IMR-90 (cell line): ENCODE measurements at regions not wholly inside any gene's neighbourhood (a gene's known extent, or its start where the extent isn't known, plus 50 kb on each side); places are given as distances from the start of the nearest gene placed in this dataset.

Source experiments
- ATAC-seq: fragments of 200-7000 bp; cut with Tn5 transposase; 2 replicates; pipeline ENCODE4 v1.9.1; 2020; ENCODE audit warnings: low read depth, mild to moderate bottlenecking, moderate library complexity
- BruUV-seq: library from RNA; stranded (reverse); fragments of 400-500 nt; replicated peaks from 2 replicates; lab custom pipeline; 2021; lab: Mats Ljungman, UMichigan
- CTCF ChIA-PET: fragments of 300-600 bp; formaldehyde crosslinking; extraction: SDS; loops from one replicate; lab custom pipeline; 2021; ENCODE audit warnings: antibody characterized with exemption; lab: Yijun Ruan, JAX
- POLR2A ChIA-PET: fragments of 300-600 bp; sonication (Branson Sonifier 250); formaldehyde crosslinking; loops from one replicate; lab custom pipeline; 2022; ENCODE audit warnings: antibody characterized with exemption; ENCODE audit not compliant: unreplicated experiment; lab: Charles Lee
- DNase-seq: peaks from one replicate; pipeline ENCODE4 v3.0.0; 2013
- H2AFZ ChIP-seq: replicated peaks from 2 replicates; pipeline ENCODE3; 2013; ENCODE audit warnings: low read length, mild to moderate bottlenecking; ENCODE audit not compliant: poor library complexity
- H2AK5ac ChIP-seq: 2 replicates; pipeline ENCODE4 v1.6.1; 2013; ENCODE audit warnings: low read depth, low read length, inconsistent platforms
- H2AK9ac ChIP-seq: replicated peaks from 2 replicates; pipeline ENCODE3; 2013; ENCODE audit warnings: mild to moderate bottlenecking, low read depth, low read length, moderate library complexity; ENCODE audit not compliant: poor library complexity
- H2BK120ac ChIP-seq: 2 replicates; pipeline ENCODE4 v1.6.1; 2013; ENCODE audit warnings: low read depth, low read length, inconsistent platforms
- H2BK15ac ChIP-seq: 3 replicates; pipeline ENCODE4 v1.6.1; 2013; ENCODE audit warnings: low read depth, low read length, inconsistent platforms
- H2BK20ac ChIP-seq: 2 replicates; pipeline ENCODE4 v1.6.1; 2013; ENCODE audit warnings: low read depth, mild to moderate bottlenecking, inconsistent platforms, low read length, moderate library complexity
- H2BK5ac ChIP-seq: 2 replicates; pipeline ENCODE4 v1.6.1; 2013; ENCODE audit warnings: mild to moderate bottlenecking, low read depth, low read length, inconsistent platforms; ENCODE audit not compliant: poor library complexity, severe bottlenecking
- H3K14ac ChIP-seq: replicated peaks from 2 replicates; pipeline ENCODE4 v1.6.1; 2013; ENCODE audit warnings: low read depth, low read length, inconsistent platforms
- H3K18ac ChIP-seq: 2 replicates; pipeline ENCODE4 v1.6.1; 2013; ENCODE audit warnings: low read depth, low read length, control low read depth
- H3K23ac ChIP-seq: 2 replicates; pipeline ENCODE4 v1.6.1; 2013; ENCODE audit warnings: low read depth, low read length, inconsistent platforms
- H3K27ac ChIP-seq: 2 replicates; pipeline ENCODE4 v1.5.1; 2013; ENCODE audit warnings: mild to moderate bottlenecking, control low read depth, low read length; ENCODE audit not compliant: insufficient read depth
- H3K27me3 ChIP-seq: 2 replicates; pipeline ENCODE4 v1.6.1; 2013; ENCODE audit warnings: low read length; ENCODE audit not compliant: control insufficient read depth, insufficient read depth
- H3K36me3 ChIP-seq: 2 replicates; pipeline ENCODE4 v1.6.1; 2013; ENCODE audit warnings: low read length, mixed read lengths; ENCODE audit not compliant: control insufficient read depth, insufficient read depth
- H3K4ac ChIP-seq: 2 replicates; pipeline ENCODE4 v1.6.1; 2013; ENCODE audit warnings: low read depth, low read length, inconsistent platforms
- H3K4me1 ChIP-seq: 2 replicates; pipeline ENCODE4 v1.6.1; 2013; ENCODE audit warnings: low read length, mixed read lengths; ENCODE audit not compliant: control insufficient read depth, insufficient read depth
- H3K4me2 ChIP-seq: 2 replicates; pipeline ENCODE4 v1.6.1; 2013; ENCODE audit warnings: low read depth, mild to moderate bottlenecking, control low read depth, low read length, moderate library complexity
- H3K4me3 ChIP-seq: 2 replicates; pipeline ENCODE4 v1.5.1; 2013; ENCODE audit warnings: low read depth, mild to moderate bottlenecking, control low read depth, low read length, moderate library complexity; ENCODE audit not compliant: insufficient read depth
- H3K56ac ChIP-seq: 2 replicates; pipeline ENCODE4 v1.6.1; 2013; ENCODE audit warnings: low read length, inconsistent platforms; ENCODE audit not compliant: insufficient read depth; ENCODE audit errors: extremely low read depth
- H3K79me1 ChIP-seq, 2 experiments: 2 replicates each; pipeline ENCODE4 v1.6.1; 2013; ENCODE audit warnings: low read length in 2 of 2, inconsistent platforms in 1 of 2, low read depth in 1 of 2
- H3K9ac ChIP-seq: 2 replicates; pipeline ENCODE4 v1.6.1; 2013; ENCODE audit warnings: low read depth, low read length, control low read depth
- H3K9me1 ChIP-seq: 2 replicates; pipeline ENCODE4 v1.6.1; 2013; ENCODE audit warnings: low read length, inconsistent platforms; ENCODE audit not compliant: insufficient read depth
- H3K9me3 ChIP-seq: 2 replicates; pipeline ENCODE4 v1.6.1; 2013; ENCODE audit warnings: low read length; ENCODE audit not compliant: control insufficient read depth, insufficient read depth
- H4K20me1 ChIP-seq: 2 replicates; pipeline ENCODE4 v1.6.1; 2013; ENCODE audit warnings: low read length, inconsistent platforms; ENCODE audit not compliant: insufficient read depth
- H4K5ac ChIP-seq: 2 replicates; pipeline ENCODE4 v1.6.1; 2013; ENCODE audit warnings: mild to moderate bottlenecking, low read depth, low read length, control low read depth
- H4K8ac ChIP-seq, 2 experiments: 2 replicates each; pipeline ENCODE4 v1.6.1; 2013; ENCODE audit warnings: low read depth in 2 of 2, low read length in 2 of 2, control low read depth in 1 of 2, inconsistent platforms in 1 of 2
- H4K91ac ChIP-seq: 2 replicates; pipeline ENCODE4 v1.6.1; 2013; ENCODE audit warnings: low read depth, low read length, inconsistent platforms; ENCODE audit not compliant: insufficient read depth
- BHLHE40 ChIP-seq: fragments of 150-350 bp; IDR thresholded peaks from 2 replicates; pipeline ENCODE4 v1.6.1; 2016; ENCODE audit warnings: mild to moderate bottlenecking, low read depth, low read length
- CEBPB ChIP-seq: IDR thresholded peaks from 2 replicates; pipeline ENCODE4 v1.6.1; 2012; ENCODE audit warnings: low read depth, low read length, improper control_type of control experiment
- CHD1 ChIP-seq: IDR thresholded peaks from 2 replicates; pipeline ENCODE4 v1.6.1; 2012; ENCODE audit warnings: low read depth, low read length, improper control_type of control experiment
- CTCF ChIP-seq: conservative IDR thresholded peaks from 2 replicates; pipeline ENCODE4 v1.5.1; 2012; ENCODE audit warnings: mild to moderate bottlenecking, low read depth, low read length, improper control_type of control experiment
- ELK1 ChIP-seq: fragments of 150-350 bp; IDR thresholded peaks from 2 replicates; pipeline ENCODE4 v1.6.1; 2016; ENCODE audit warnings: low read depth, mild to moderate bottlenecking, low read length, moderate library complexity, borderline replicate concordance
- FOS ChIP-seq: fragments of 150-350 bp; IDR thresholded peaks from 2 replicates; pipeline ENCODE4 v1.6.1; 2016; ENCODE audit warnings: low read depth, low read length
- MAFK ChIP-seq: IDR thresholded peaks from 2 replicates; pipeline ENCODE4 v1.6.1; 2012; ENCODE audit warnings: low read depth, low read length, improper control_type of control experiment
- MAZ ChIP-seq: IDR thresholded peaks from 2 replicates; pipeline ENCODE4 v1.6.1; 2012; ENCODE audit warnings: low read depth, mild to moderate bottlenecking, low read length, improper control_type of control experiment, moderate library complexity, borderline replicate concordance
- MXI1 ChIP-seq: IDR thresholded peaks from 2 replicates; pipeline ENCODE4 v1.6.1; 2012; ENCODE audit warnings: low read depth, mild to moderate bottlenecking, low read length, moderate library complexity, borderline replicate concordance
- NFE2L2 ChIP-seq: fragments of 150-350 bp; IDR thresholded peaks from 2 replicates; pipeline ENCODE4 v1.6.1; 2016; ENCODE audit warnings: low read depth, mild to moderate bottlenecking, low read length
- POLR2A ChIP-seq: IDR thresholded peaks from 2 replicates; pipeline ENCODE4 v1.6.1; 2012; ENCODE audit warnings: mild to moderate bottlenecking, low read depth, low read length
- RAD21 ChIP-seq: IDR thresholded peaks from 2 replicates; pipeline ENCODE4 v1.6.1; 2012; ENCODE audit warnings: low read length, improper control_type of control experiment
- RCOR1 ChIP-seq: IDR thresholded peaks from 2 replicates; pipeline ENCODE4 v1.6.1; 2012; ENCODE audit warnings: mild to moderate bottlenecking, low read length, improper control_type of control experiment; ENCODE audit not compliant: insufficient replicate concordance
- RFX5 ChIP-seq: IDR thresholded peaks from 2 replicates; pipeline ENCODE4 v1.8.0; 2012; ENCODE audit warnings: low read depth, mild to moderate bottlenecking, low read length, moderate library complexity
- SMC3 ChIP-seq: fragments of 150-350 bp; IDR thresholded peaks from 2 replicates; pipeline ENCODE4 v1.6.1; 2016; ENCODE audit warnings: low read depth, mild to moderate bottlenecking, antibody characterized with exemption, low read length, moderate library complexity
- USF2 ChIP-seq: fragments of 150-350 bp; IDR thresholded peaks from 2 replicates; pipeline ENCODE4 v1.6.1; 2017; ENCODE audit warnings: mild to moderate bottlenecking, antibody characterized with exemption, low read length, low read depth
- WGBS, 2 experiments: methylation state at CpG; one replicate each; pipeline versions ENCODE4 v1.1.5 to v1.1.7; 2013; ENCODE audit warnings: missing lambda C conversion rate in 2 of 2; ENCODE audit not compliant: insufficient read length in 1 of 2; ENCODE audit errors: extremely low coverage in 2 of 2; 5-methylcytosine and 5-hydroxymethylcytosine counted together
- dilution Hi-C: fragments of 300-500 bp; cut with HindIII; formaldehyde crosslinking; loops from one replicate; pipeline ENCODE4 v1.14.3; 2018; ENCODE audit warnings: low sequenced_read_pairs; ENCODE audit not compliant: unreplicated experiment
- in situ Hi-C: fragments of 300-500 bp; cut with MboI; formaldehyde crosslinking; loops from 3 replicates; pipeline ENCODE4 v1.14.3; 2019; ENCODE audit warnings: low sequenced_read_pairs, inconsistent platforms, mixed read lengths
- intact Hi-C: fragments of 100-400 bp; cut with micrococcal nuclease; formaldehyde crosslinking; loops from 2 replicates; pipeline ENCODE4 v1.10.0; 2022

DNA sequence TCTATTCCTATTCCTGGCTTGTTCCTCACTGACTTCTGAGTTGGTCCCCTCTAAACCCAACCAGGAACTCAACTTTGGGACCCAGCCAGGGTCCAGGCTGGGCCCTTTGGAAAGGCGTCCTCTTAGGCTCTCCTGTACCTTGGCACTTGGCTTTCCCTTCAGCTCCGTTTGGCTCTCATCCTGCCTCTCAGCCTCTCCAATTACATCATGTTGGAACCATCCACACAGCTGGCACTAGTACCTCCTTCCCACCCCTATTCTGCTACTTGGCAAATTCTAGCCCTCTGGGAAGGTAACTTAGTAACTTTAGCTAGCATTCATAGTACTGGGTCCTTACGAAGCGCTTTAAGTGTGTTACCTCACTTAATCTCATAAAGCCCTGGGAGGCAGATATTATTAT, 205.3 kb upstream of the HABP2 start:
- Histone ChIP-seq H3K4ac (no peak overlapping the region), H3K36me3 (no peaks in the 10 kb centered on the region), H3K9me3 (no peaks in the 10 kb centered on the region), H4K20me1 (no peaks in the 10 kb centered on the region), H3K9me1 (no peaks in the 10 kb centered on the region), H3K56ac (no peak overlapping the region), H3K14ac (no peak overlapping the region), H3K27me3 (peaks cover 5% of the 10 kb centered on the region), H3K4me1 (no peaks in the 10 kb centered on the region), H3K4me2 (no peak overlapping the region), H3K18ac (no peak overlapping the region), H2AFZ (no peak overlapping the region), H2AK5ac (no peak overlapping the region), H4K91ac (no peak overlapping the region), H2AK9ac (no peak overlapping the region), H2BK5ac (no peak overlapping the region), H3K23ac (no peak overlapping the region), H3K27ac (no peak overlapping the region), H4K8ac (no peak overlapping the region), H4K5ac (no peak overlapping the region), H3K4me3 (no peak overlapping the region), H3K79me1 (no peaks in the 10 kb centered on the region), H3K9ac (no peak overlapping the region), H2BK15ac (no peak overlapping the region), H2BK120ac (no peak overlapping the region), H2BK20ac (no peak overlapping the region)
- ATAC-seq (no peak), DNase-seq (no peak)
- dilution Hi-C loops (no loop called here), intact Hi-C loops (no loop called here), in situ Hi-C loops (no loop called here)
- 14% methylated on average over 2 of the region's 4 CpGs; no CpG with 5 or more reads in 1 of the 2 experiments for WGBS, 2 experiments
- CTCF ChIA-PET: no interaction called here
- BruUV-seq: no TSS peak
- TF ChIP-seq RAD21 (no peak), CTCF (no peak), NFE2L2 (no peak), SMC3 (no peak), RFX5 (no peak), FOS (no peak), CEBPB (no peak), RCOR1 (no peak), ELK1 (no peak), CHD1 (no peak), MAZ (no peak), BHLHE40 (no peak), MXI1 (no peak), USF2 (no peak), MAFK (no peak), POLR2A (no peak)
- POLR2A ChIA-PET: no interaction called here
